ENCODE measurements at regions not wholly inside any gene's neighbourhood (a gene's known extent, or its start where the extent isn't known, plus 50 kb on each side); places are given as distances from the start of the nearest gene placed in this dataset.

- intact Hi-C loops (cut with micrococcal nuclease): no loop called here
Measured at GRCh38 chrX:57848857-57849256, 61.4 kb downstream of the ZXDA start.

- intact Hi-C loops (cut with micrococcal nuclease): loop anchor here (10.0 kb wide), 1 partner anchor 228 kb away; the partner anchor contains the start of gene ZXDB
Measured at GRCh38 chrX:57822818-57823217, 87.4 kb downstream of the ZXDA start.

GRCh38 chrX:57822398-57822797 lies 87.9 kb downstream of the ZXDA start:
- intact Hi-C loops (cut with micrococcal nuclease): loop anchor here (10.0 kb wide), 1 partner anchor 228 kb away; the partner anchor contains the start of gene ZXDB

GRCh38 chrX:57821703-57822387 lies 88.4 kb downstream of the ZXDA start:
- intact Hi-C loops (cut with micrococcal nuclease): loop anchor here (1.0 to 10.0 kb wide), 4 partner anchors 97 to 227 kb away; partner anchors contain the start of gene ZXDB

GRCh38 chrX:57817302-57817701 lies 93.0 kb downstream of the ZXDA start:
- intact Hi-C loops (cut with micrococcal nuclease): loop anchor here (1.0 to 10.0 kb wide), 2 partner anchors 209 to 243 kb away; no protein-coding TSS in a partner anchor

GRCh38 chrX:57772637-57773036 lies 92.6 kb upstream of the NLRP2B start:
- intact Hi-C loops (cut with micrococcal nuclease): no loop called here

- intact Hi-C loops (cut with micrococcal nuclease): no loop called here
Measured at GRCh38 chrX:57771689-57772088, 91.6 kb upstream of the NLRP2B start.

- intact Hi-C loops (cut with micrococcal nuclease): no loop called here
Measured at GRCh38 chrX:57752866-57753265, 72.8 kb upstream of the NLRP2B start.

GRCh38 chrX:57741107-57741506 lies 61.0 kb upstream of the NLRP2B start:
- intact Hi-C loops (cut with micrococcal nuclease): no loop called here

GRCh38 chrX:57737881-57738280 lies 57.8 kb upstream of the NLRP2B start:
- intact Hi-C loops (cut with micrococcal nuclease): no loop called here

All from T-helper 1 cell treated with Interleukin-12 subunit alpha and Interleukin-12 subunit beta and Interleukin-4 antibody, amounts not matched to agents 30 ng/mL and 1 ng/mL, for 36 hours (primary cell).